ENCODE measurements at regions not wholly inside any gene's neighbourhood (a gene's known extent, or its start where the extent isn't known, plus 50 kb on each side); places are given as distances from the start of the nearest gene placed in this dataset.

DNA sequence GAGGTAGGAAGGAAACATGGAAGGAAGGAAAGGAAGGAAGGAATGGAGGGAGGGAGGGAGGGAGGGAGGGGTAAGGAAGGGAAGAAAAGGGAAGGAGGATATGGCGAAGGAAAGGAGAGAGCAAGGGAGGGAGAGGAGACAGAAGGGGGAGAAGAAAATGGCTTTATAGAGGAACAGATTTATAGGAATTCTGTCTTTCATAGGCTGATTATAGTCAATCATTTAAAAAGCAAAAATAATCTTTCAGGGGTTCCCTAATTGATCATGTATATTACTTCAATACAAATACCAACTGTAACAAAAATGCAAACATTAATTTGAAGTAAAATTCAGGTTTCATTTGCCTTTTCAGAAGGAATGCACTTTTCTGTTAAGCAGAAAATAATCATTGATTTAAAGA lies 519.1 kb downstream of the MDFIC start:
- no peak for DNase-seq

GRCh38 chr7:115435178-115435577 lies 513.3 kb downstream of the MDFIC start:
- DNase-seq, result no peak

DNA sequence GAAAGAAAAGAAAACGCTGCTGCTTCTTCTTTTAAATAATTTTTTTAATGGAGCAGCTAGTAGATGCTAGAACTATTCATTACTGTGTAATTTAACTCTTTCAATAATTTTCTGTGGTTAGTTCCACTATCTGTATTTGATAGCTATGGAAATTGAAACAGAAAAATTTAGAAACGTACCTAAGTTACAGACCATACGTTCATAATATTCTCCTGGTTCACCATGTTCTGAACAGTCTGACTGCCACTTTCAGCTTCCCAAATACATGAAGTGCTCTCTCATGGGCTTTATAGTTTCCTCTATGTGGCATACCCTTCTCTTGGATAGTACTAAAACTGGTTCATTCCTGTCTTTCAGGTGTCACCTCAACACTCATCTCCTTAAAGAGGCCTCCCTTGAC lies 508.0 kb downstream of the MDFIC start:
- DNase-seq, result no peak

DNA sequence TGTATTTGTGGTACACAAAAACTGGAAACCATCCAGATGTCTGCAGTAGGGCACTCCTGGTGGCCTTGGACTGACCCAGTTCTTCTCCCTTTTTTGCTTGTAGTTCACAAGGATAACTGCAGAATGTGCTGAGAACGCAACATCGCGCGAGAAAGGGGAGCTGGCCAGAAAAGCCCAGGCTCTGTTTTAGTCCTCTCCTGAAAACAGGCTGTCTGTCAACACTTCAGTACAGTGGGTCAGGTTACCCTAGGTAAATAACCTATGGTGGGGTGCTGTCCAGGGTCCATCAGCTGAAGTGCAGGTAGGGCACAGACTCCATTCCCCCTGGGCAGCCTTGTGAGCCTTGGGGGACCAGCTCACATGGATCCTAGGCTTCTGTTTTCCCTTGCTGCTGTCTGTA lies 495.8 kb downstream of the MDFIC start:
- no peak for DNase-seq

GRCh38 chr7:115410972-115411686 lies 489.2 kb downstream of the MDFIC start:
- DNase-seq, result no peak

GRCh38 chr7:115410434-115410820 lies 488.5 kb downstream of the MDFIC start:
- DNase-seq, result no peak

DNA sequence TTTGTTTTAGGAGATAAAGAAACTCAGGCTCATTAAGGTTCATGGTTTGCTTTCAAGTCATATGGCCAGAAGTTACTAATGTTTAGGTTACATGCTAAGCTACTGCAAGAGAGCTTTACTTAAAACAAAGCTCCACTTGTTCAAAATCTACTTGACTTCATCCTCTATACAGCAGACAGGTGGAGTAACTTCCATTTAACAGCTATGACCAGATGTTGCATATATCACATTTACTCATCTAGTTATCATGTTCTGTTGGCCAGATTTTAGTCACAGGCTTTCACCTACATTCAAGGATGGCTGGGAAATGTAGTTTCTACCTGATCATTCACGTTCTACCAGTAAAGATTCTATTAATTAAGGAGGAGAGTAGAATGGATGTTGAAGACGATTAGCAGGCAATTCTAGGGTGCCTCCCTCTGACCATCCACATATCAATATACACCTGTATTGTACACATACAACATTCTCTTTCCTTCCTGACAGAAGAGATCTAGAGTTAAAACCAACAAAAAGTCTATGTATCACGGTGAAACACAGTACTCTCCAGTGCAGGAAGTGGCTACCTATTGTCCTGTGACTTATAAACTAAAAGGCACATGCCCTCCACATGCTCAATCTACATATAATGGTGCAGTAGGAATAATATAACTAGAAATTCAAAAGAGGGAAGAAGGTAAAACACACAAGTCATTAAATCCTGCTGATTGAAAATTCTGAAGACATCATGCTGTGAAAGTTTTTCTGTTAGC lies 488.0 kb downstream of the MDFIC start:
- no peak for DNase-seq

GRCh38 chr7:115406219-115406618 lies 484.3 kb downstream of the MDFIC start:
- no peak for DNase-seq

- no peak for DNase-seq
Observed at GRCh38 chr7:115387137-115387536, 465.2 kb downstream of the MDFIC start.

DNA sequence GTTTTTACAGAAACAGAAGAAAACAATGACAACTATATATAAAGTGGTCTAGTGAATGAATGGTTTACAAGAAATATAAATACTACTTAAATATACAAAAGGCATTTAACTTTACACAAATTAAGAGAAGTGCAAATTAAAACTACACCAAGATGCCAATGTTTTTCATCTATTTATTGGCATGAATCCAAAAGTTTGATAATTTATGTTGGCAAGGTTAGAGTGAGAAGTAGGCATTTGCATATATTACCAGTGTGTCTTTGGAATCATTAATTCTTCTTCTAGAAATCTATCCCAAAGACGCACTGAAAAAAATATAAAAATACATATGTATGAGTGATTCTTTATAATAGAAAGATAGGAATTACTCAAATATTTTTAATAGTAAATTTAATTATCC lies 457.4 kb downstream of the MDFIC start:
- DNase-seq, result no peak

DNA sequence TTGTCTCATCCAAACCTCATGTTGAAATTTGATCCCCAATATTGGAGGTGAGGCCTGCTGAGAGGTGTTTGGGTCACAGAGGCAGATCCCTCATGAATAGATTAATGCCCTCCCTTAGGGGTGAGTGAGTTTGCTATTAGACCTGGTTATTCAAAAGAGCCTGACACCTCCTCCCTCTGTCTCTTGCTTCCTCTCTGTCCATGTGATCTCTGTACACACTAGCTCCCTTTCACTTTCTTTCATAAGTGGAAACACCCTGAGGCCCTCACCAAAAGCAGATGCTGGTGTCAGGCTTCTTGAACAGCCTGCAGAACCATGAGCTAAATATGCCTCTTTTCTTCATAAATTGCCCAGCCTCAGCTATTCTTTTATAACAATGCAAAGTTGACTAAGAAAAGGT lies 447.1 kb downstream of the MDFIC start:
- DNase-seq, result no peak

DNA sequence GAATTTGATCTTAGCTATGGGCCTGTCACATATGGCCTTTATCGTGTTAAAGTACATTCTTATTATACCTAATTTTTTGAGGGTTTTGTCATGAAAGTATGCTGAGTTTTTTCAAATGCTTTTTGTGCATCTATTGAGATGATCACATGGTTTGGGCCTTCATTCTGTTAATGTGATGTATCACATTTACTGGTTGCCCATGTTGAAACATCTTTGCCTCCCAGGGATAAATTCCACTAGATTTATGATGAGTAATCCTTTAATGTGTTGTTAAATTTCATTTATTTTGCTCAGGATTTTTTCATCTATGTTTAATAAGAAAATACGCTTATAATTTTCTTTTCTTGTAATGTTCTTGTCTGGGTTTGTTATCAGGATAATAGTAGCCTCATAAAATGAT lies 442.0 kb downstream of the MDFIC start:
- DNase-seq, result no peak

DNA sequence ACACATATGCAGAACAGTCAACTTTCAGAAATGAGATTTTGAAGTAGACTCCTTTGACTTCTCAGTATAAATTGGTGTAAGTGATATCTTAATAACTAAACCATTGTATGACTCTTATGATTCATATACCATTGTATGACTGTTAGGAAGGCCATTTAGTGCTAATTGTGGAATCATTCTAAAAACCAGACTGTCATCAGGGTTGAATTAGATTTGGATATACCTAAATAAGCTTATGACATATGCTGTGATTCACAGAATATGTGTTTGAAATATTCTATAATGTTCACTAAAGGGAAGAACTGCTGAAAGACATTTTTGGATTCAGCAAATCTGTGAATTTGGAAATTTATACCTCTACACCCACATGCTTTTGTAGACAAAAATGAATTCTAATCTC lies 438.1 kb downstream of the MDFIC start:
- no peak for DNase-seq

DNA sequence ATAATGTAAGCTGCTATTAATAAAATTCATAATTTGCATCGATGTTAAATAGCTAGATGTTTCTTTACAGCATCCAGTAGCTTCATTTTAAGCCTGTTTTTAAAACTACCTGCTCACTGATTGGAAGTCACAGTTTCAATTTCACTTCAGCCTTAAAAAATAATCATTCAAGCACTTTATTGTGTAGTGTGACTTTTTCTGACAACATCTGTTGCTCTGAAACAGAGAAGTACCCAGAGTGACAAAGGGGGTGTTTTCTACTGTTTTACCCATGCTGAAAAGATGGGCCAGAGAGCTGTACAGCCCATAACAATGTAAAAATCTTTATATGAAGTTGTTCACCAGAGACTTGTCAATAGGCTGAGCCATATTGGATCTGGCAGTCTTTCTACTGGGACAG lies 437.2 kb downstream of the MDFIC start:
- no peak for DNase-seq

GRCh38 chr7:115357703-115357999 lies 435.8 kb downstream of the MDFIC start:
- no peak for DNase-seq

GRCh38 chr7:115356999-115357702 lies 435.3 kb downstream of the MDFIC start:
- no peak for DNase-seq

GRCh38 chr7:115356139-115356746 lies 434.3 kb downstream of the MDFIC start:
- DNase-seq, result no peak

- DNase-seq, result no peak
Observed at GRCh38 chr7:115354925-115355324, 433.0 kb downstream of the MDFIC start.

DNA sequence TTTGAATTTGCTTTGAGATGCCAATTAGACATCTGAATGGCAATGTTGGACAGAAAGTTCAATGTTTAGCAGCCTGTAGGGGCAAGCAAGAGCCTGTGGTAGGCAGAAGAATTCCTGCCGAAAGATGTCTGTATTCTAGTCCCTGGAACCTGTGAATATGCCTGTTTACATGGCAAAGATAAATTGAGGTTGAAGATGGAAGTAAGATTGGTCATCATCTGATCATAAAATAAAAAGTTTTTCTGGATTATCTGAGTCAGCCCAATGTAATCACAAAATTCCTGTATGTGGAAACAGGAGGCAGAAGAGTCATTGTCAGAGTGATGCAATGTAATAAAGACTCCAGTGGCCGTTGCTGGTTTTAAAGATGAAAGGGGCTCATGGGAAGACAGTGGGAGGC lies 430.5 kb downstream of the MDFIC start:
- no peak for DNase-seq

DNA sequence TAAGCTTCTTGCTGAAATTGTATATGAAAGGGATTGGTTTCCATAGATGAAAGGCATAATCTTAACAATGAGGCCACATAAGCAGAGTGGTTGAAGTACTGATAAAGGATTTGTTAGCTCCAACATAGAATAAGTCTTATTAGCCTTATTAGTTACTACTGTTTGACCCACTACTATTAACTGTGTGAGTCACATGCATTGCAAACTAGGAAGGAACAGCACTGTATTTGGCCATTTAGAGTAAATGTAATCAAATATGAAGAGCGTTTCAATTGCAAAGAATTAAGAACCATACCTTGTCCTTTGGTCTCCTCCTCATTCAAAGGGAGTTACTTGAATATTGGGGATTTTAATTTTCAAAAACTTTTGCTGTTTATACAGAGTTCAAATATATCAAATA lies 428.9 kb downstream of the MDFIC start:
- no peak for DNase-seq

DNA sequence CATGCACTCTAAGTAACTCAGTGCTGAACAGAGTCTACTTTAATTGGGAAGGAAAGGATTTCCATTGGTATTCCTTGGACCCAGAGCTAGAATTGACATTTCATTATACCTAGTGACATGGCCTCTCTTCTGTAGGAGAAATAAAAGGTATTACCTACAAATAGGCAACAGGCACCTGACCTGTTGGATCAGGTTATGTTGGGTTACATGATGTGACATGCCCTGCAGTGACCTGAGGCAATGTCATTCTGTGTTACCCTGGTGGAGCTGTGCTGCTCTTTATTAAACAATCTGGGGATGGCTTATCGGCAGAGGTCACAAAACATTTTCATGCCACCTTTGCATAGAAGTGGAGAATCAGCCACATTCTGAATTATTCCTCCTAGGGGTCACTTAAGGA lies 427.7 kb downstream of the MDFIC start:
- no peak for DNase-seq

DNA sequence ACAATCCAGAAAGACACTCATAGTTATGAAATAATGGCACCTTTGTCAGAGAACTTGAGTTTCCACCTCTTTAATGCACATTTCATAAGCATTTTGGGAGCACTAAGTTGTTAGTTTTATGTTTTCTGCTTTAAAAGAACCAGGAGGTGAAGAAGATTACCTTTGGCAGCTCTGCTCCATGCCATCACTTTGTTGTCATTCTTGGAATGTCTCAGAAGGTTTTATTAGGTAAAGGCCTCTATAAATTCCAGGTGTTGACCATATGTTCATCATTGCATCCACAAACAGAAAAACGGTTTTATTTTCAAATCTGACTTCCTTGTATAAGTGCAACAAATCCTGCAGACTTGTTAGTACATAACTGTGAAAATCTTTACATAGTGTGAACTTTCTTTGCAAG lies 424.8 kb downstream of the MDFIC start:
- no peak for DNase-seq

- DNase-seq, result no peak
Observed at GRCh38 chr7:115340828-115341227, 418.9 kb downstream of the MDFIC start.

DNA sequence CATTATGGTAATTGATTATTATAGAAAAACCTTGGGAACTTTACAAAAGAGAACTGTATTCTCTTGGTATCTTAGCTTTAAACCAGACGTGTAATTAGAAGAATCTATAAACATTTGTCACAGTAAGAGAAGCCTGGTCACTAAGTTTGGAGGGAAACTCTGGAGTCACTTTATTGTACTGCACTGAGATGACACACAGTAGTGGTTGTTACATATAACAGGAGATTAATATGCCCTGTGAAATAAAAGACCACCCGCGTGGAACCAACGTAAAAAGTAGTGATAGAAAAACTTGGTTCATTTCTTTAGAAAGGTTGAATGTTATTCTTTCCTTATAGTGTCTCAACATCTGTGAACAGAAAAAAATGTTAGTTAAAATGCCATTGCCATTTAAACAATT lies 416.1 kb downstream of the MDFIC start:
- no peak for DNase-seq
